ENCODE measurements at regions not wholly inside any gene's neighbourhood (a gene's known extent, or its start where the extent isn't known, plus 50 kb on each side); places are given as distances from the start of the nearest gene placed in this dataset.

DNA sequence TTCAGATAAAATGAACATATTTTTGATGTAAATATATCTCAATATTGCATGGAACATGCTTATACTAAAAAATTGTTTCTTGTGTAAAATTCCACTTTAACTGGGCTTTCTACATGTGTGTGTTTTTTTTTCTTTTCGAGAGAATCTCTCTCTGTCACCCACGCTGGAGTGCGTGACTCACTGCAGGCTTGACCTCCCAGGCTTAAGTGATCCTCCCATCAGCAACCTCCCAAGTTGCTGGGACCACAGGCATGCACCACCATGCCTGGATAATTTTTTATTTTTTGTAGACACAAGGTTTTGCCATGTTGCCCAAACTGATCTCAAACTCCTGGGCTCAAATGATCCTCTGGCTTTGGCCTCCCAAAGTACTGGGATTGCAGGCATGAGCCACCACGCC, 254.6 kb downstream of the LOXHD1 start:
- peak in 1 of 2 donors; percentile 9 for DNase-seq (ENCODE audit: low read depth in 2 of 2)

DNA sequence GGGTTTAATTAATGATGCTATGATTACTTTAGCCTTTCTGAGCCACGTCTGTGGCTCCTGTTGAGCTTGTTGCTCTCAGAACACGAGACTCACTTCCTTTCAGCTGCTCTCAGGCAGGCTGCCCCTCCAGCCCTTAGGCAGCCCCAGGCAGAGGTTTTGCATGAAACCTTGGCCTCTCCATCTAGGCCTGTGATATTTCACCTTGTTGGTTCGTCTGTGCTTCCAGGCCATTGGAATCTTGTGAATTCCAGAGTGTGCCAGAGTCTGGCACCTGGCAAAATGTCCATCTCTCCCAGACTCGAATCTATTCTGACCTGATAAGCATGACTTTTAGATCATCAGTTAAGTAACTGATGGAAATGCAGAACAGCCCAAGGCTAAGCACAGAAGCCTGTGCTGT, 254.1 kb downstream of the LOXHD1 start:
- H3K4me3 ChIP-seq (replicated peaks in 1 of 2; ENCODE audit: low read depth in 2 of 2, low read length in 2 of 2) = no peak overlapping the region
- no peak for TF ChIP-seq CTCF (IDR thresholded peaks at IDR 0.05; ENCODE audit: low read depth, low read length)
- no peak for DNase-seq (ENCODE audit: low read depth in 2 of 2)

More for the DNA sequence above, 254.6 kb downstream of the LOXHD1 start:
- no peak for TF ChIP-seq CTCF (IDR thresholded peaks at IDR 0.05; ENCODE audit: low read depth, low read length)
- no peak overlapping the region for H3K4me3 ChIP-seq (replicated peaks in 1 of 2; ENCODE audit: low read depth in 2 of 2, low read length in 2 of 2)

- TF ChIP-seq CTCF (IDR thresholded peaks at IDR 0.05; ENCODE audit: low read depth, low read length) = no peak
- H3K4me3 ChIP-seq (replicated peaks in 1 of 2; ENCODE audit: low read depth in 2 of 2, low read length in 2 of 2) = no peak overlapping the region
- DNase-seq (ENCODE audit: low read depth in 2 of 2) = no peak
These were observed 251.0 kb downstream of the LOXHD1 start for GRCh38 chr18:46405832-46406538.

DNA sequence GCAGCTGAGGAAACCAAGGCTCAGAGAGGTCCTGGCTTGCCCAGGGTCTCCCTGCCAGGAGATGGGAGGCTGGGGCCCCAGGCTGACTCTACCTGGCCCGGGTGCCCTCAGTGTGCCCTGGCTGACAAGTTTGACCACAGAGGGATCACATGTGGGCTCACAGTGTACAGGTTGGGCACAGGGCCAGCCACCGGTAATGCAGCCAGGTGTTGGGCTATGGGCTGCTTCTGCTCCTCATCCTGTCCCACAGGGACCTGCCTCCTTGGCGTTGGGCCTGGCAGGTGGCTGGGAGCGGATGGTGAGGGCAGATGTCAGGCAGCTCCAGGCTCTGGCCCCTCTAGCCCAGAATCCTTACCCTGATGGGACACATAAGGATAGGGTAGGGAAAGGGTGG, 250.5 kb downstream of the LOXHD1 start:
- H3K4me3 ChIP-seq (replicated peaks in 1 of 2; ENCODE audit: low read depth in 2 of 2, low read length in 2 of 2) = no peak overlapping the region
- TF ChIP-seq CTCF (IDR thresholded peaks at IDR 0.05; ENCODE audit: low read depth, low read length) = no peak
- DNase-seq (ENCODE audit: low read depth in 2 of 2) = no peak

DNA sequence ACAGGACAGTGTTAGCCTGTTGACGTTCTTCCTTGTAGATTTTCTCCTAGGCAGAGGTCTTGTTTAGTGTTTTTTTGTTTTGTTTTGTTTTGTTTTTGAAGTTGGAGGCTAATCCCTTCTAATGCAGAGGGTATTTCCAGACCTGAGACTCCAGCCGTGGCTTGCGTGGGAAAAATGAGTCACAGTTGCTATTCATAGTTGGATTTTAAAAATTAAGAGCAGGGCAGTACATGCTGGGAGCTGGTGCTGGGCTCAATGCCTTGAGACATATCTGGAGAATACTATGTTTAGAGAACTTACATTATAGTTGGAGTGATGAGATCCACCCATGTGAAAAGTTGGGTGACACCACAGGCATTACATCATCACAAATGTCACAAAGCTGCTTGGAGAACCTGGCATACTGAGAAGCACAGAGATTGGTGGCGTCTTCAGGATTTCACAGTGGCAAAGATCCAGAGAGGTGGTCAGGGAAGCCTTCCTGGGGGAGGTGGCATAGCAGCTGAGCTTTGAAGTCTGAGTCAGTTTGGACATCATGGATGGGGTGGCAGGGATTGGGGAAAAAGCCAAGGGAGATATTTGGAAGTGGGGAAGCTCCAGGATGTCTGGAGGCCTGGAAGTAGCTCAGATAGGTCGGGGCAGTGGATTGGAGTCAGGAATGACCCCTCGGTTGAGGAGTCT, 249.4 kb downstream of the LOXHD1 start:
- no peak overlapping the region for H3K4me3 ChIP-seq (replicated peaks in 1 of 2; ENCODE audit: low read depth in 2 of 2, low read length in 2 of 2)
- TF ChIP-seq CTCF (IDR thresholded peaks at IDR 0.05; ENCODE audit: low read depth, low read length) = no peak
- DNase-seq (ENCODE audit: low read depth in 2 of 2) = peak in 1 of 2 donors; percentile 21

DNA sequence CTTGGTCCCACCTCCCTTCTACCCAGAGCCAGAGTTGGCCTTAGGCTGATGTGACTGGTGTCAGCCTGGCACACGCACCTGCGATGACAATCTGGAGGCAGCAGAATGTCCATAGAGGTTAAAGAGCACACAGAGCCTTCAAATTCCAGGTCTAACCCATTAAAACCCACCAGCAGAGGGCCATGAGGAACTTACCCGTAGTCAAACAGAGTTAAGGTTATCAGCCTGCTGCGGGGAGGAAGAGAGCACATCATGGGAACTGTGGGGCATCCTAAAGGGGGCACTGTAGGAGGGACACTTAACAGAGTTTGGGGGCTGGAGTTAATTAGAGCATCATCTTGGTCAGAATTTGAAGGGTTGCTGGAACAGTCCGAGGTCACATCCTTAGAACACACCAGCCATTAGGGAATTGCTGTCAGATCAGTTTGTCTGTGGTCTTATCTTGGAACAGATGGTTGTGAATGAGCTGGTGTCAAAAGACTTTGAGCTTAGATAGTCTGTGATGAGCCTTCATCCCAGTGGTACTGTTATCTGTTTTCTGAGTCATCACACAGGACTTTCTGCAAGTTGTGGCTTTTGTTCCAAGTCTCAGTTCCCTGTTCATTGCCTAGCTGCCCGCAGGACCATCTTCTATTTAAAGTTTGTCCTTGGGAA, 248.6 kb downstream of the LOXHD1 start:
- H3K4me3 ChIP-seq (replicated peaks in 1 of 2; ENCODE audit: low read depth in 2 of 2, low read length in 2 of 2) = no peak overlapping the region
- no peak for TF ChIP-seq CTCF (IDR thresholded peaks at IDR 0.05; ENCODE audit: low read depth, low read length)
- no peak for DNase-seq (ENCODE audit: low read depth in 2 of 2)
